ENCODE measurements at regions not wholly inside any gene's neighbourhood (a gene's known extent, or its start where the extent isn't known, plus 50 kb on each side); places are given as distances from the start of the nearest gene placed in this dataset.

- TF ChIP-seq CTCF (IDR thresholded peaks at IDR 0.05; ENCODE audit: low read length) (no peak), EZH2 (IDR thresholded peaks at IDR 0.05; ENCODE audit: borderline replicate concordance, low read length) (no peak)
Observed at GRCh38 chr10:28765641-28766040, 88.3 kb downstream of the BAMBI start.

Measured in OCI-LY1 (cell line).